ENCODE measurements at regions not wholly inside any gene's neighbourhood (a gene's known extent, or its start where the extent isn't known, plus 50 kb on each side); places are given as distances from the start of the nearest gene placed in this dataset.

- no peak for TF ChIP-seq CTCF (IDR thresholded peaks at IDR 0.05; ENCODE audit: control insufficient read depth, insufficient read depth, low read depth, low read length, missing control alignments)
- H3K4me3 ChIP-seq (ENCODE audit: control insufficient read depth, low read depth, low read length), result no peak overlapping the region
Observed at GRCh38 chr1:115473986-115474565, 136.0 kb upstream of the NGF start.

GRCh38 chr1:115469703-115470476, 131.8 kb upstream of the NGF start:
- no peak overlapping the region for H3K4me3 ChIP-seq (ENCODE audit: control insufficient read depth, low read depth, low read length)
- TF ChIP-seq CTCF (IDR thresholded peaks at IDR 0.05; ENCODE audit: control insufficient read depth, insufficient read depth, low read depth, low read length, missing control alignments), result peak; percentile 99
- DNase-seq (ENCODE audit: low read depth), result no peak

More at GRCh38 chr1:115473986-115474565, 136.0 kb upstream of the NGF start:
- DNase-seq (ENCODE audit: low read depth), result no peak

- H3K4me3 ChIP-seq (ENCODE audit: control insufficient read depth, low read depth, low read length), result no peak overlapping the region
- no peak for TF ChIP-seq CTCF (IDR thresholded peaks at IDR 0.05; ENCODE audit: control insufficient read depth, insufficient read depth, low read depth, low read length, missing control alignments)
- DNase-seq (ENCODE audit: low read depth), result no peak
Observed at GRCh38 chr1:115467790-115468189, 129.7 kb upstream of the NGF start.

- H3K4me3 ChIP-seq (ENCODE audit: control insufficient read depth, low read depth, low read length), result no peak overlapping the region
Observed at GRCh38 chr1:115467196-115467595, 129.1 kb upstream of the NGF start.

GRCh38 chr1:115466433-115466832, 128.4 kb upstream of the NGF start:
- DNase-seq (ENCODE audit: low read depth), result no peak
- H3K4me3 ChIP-seq (ENCODE audit: control insufficient read depth, low read depth, low read length), result no peak overlapping the region
- peak; percentile 25 for TF ChIP-seq CTCF (IDR thresholded peaks at IDR 0.05; ENCODE audit: control insufficient read depth, insufficient read depth, low read depth, low read length, missing control alignments)

More at GRCh38 chr1:115467196-115467595, 129.1 kb upstream of the NGF start:
- TF ChIP-seq CTCF (IDR thresholded peaks at IDR 0.05; ENCODE audit: control insufficient read depth, insufficient read depth, low read depth, low read length, missing control alignments), result no peak
- DNase-seq (ENCODE audit: low read depth), result no peak

- no peak for TF ChIP-seq CTCF (IDR thresholded peaks at IDR 0.05; ENCODE audit: control insufficient read depth, insufficient read depth, low read depth, low read length, missing control alignments)
- DNase-seq (ENCODE audit: low read depth), result no peak
- H3K4me3 ChIP-seq (ENCODE audit: control insufficient read depth, low read depth, low read length), result no peak overlapping the region
Observed at GRCh38 chr1:115465802-115466363, 127.8 kb upstream of the NGF start.

Measured in AG09309 (cell line).